HL-60 (cell line): ENCODE measurements at regions not wholly inside any gene's neighbourhood (a gene's known extent, or its start where the extent isn't known, plus 50 kb on each side); places are given as distances from the start of the nearest gene placed in this dataset.

ENCODE experiments used
- CTCF ChIP-seq: IDR thresholded peaks from one replicate; pipeline ENCODE4 v1.5.1; 2011; ENCODE audit warnings: low read length, control low read depth, inconsistent platforms; ENCODE audit not compliant: insufficient read depth
- GABPA ChIP-seq: IDR thresholded peaks from 2 replicates; pipeline ENCODE4 v1.6.1; 2012; ENCODE audit warnings: low read depth
- POLR2AphosphoS5 ChIP-seq: IDR thresholded peaks from 2 replicates; pipeline ENCODE4 v1.6.1; 2012; ENCODE audit warnings: low read depth
- REST ChIP-seq: IDR thresholded peaks from 2 replicates; pipeline ENCODE4 v1.6.1; 2012; ENCODE audit warnings: low read depth; ENCODE audit not compliant: insufficient replicate concordance
- SPI1 ChIP-seq: IDR thresholded peaks from 2 replicates; pipeline ENCODE4 v1.6.1; 2012; ENCODE audit warnings: low read depth, mild to moderate bottlenecking, borderline replicate concordance

- TF ChIP-seq REST: no peak
- no peak for TF ChIP-seq CTCF
- no peak for TF ChIP-seq POLR2AphosphoS5
- TF ChIP-seq SPI1: no peak
- no peak for TF ChIP-seq GABPA
Measured at GRCh38 chr2:37766106-37766505, 94.7 kb upstream of the CDC42EP3 start.
